ENCODE measurements at regions not wholly inside any gene's neighbourhood (a gene's known extent, or its start where the extent isn't known, plus 50 kb on each side); places are given as distances from the start of the nearest gene placed in this dataset.

DNA sequence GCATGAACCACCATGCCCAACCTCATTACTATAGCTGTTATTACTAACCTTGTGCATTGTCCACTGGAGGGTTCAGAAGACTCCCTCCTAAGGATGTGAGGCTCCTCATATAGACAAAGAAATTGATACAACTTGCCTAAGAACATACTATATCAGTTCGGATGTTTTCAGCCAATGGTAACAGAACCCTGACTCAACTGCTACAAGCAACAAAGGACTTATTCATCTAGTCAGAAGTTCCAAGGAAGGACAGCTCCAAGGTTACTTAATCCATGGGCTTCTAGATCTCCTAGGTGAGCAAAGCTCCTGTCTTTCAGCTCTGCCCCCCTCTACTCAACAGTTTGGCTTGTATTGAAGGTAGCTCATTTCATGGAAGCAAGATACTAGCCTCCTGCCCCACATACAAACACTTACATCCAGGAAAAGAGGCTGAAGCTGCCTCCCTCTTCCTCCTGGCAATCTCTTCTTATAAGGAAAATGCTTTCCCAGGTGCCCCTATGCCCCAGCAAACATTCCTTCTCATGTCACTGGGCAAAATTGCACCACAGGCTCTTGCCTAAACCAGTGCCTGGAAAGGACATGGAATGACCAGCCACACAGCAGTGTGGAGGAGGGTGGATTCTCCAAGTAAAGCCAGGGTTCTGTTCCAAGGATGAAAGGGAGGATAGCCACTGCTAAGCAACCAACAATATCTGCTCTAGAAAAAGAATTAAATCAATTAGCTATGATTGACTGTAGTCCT, 497.8 kb downstream of the FOXO1 start:
- Histone ChIP-seq H3K4me1 (peaks cover 0 to 7% (median 5%) of the 10 kb centered on the region in 3 donors), H3K9me3 (no peaks in the 10 kb centered on the region), H3K27me3 (no peaks in the 10 kb centered on the region), H3K27ac (no peak overlapping the region), H3K36me3 (no peaks in the 10 kb centered on the region), H3K4me3 (no peak overlapping the region)
- intact Hi-C loops (cut with DNase I) = no loop called here
- ATAC-seq (no peak), DNase-seq (no peak), FAIRE-seq (no peak)
- TF ChIP-seq, protein P1, sequence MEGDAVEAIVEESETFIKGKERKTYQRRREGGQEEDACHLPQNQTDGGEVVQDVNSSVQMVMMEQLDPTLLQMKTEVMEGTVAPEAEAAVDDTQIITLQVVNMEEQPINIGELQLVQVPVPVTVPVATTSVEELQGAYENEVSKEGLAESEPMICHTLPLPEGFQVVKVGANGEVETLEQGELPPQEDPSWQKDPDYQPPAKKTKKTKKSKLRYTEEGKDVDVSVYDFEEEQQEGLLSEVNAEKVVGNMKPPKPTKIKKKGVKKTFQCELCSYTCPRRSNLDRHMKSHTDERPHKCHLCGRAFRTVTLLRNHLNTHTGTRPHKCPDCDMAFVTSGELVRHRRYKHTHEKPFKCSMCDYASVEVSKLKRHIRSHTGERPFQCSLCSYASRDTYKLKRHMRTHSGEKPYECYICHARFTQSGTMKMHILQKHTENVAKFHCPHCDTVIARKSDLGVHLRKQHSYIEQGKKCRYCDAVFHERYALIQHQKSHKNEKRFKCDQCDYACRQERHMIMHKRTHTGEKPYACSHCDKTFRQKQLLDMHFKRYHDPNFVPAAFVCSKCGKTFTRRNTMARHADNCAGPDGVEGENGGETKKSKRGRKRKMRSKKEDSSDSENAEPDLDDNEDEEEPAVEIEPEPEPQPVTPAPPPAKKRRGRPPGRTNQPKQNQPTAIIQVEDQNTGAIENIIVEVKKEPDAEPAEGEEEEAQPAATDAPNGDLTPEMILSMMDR (IDR thresholded peaks at IDR 0.05) = no peak
- WGBS, 2 donors = 90 to 92% methylated on average over 1 of the region's 1 CpG

DNA sequence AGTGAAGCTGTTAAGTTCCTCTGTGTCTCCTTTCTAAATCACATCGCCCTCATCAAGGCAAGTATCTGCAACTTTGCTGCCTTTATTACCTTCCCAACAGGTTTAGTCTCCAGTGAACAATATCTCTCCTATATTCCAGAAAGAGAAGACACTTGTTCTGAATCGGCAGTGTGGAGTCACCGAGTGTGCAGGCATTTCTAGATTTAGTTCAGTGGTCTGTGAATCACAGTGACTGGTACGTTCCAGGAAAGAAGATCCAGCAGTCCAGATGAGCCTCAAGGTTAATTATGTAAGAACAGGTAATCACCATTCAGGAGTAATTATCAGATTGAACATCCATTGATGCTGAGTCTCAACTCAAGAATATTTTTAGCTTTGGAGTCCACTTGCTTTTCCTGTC, 497.0 kb downstream of the FOXO1 start:
- Histone ChIP-seq H3K4me3 (no peak overlapping the region), H3K4me1 (peaks cover 0 to 7% (median 5%) of the 10 kb centered on the region in 3 donors), H3K9me3 (no peaks in the 10 kb centered on the region), H3K27ac (no peak overlapping the region), H3K36me3 (no peaks in the 10 kb centered on the region), H3K27me3 (no peaks in the 10 kb centered on the region)
- ATAC-seq = no peak
- no peak for FAIRE-seq
- 87 to 89% methylated on average over 4 of the region's 4 CpGs for WGBS, 2 donors
- TF ChIP-seq, protein P1 (IDR thresholded peaks at IDR 0.05) = no peak
- DNase-seq = no peak
- intact Hi-C loops (cut with DNase I) = no loop called here

DNA sequence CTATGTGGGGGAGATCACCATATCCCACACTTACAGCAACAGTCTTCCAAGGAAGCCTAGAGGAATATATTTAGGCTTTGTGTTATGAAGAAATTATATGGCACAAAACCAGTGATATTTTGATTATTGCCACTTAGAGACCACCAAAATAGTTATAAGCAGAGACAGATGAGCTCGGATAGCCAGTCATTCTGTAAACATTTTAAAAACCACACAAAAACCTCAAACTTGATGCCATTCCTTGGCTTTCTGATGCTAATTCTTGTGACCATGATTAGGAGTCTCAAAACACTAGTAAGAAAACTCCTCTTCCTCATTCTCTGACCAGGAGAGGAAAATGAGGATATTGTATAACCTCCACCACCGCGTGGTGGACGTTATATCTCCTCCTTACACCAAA, 496.4 kb downstream of the FOXO1 start:
- no peaks in the 10 kb centered on the region for H3K27me3 ChIP-seq
- TF ChIP-seq, protein P1 (IDR thresholded peaks at IDR 0.05) = no peak
- peaks cover 0 to 7% (median 4%) of the 10 kb centered on the region in 3 donors for H3K4me1 ChIP-seq
- H3K9me3 ChIP-seq = no peaks in the 10 kb centered on the region
- H3K4me3 ChIP-seq = no peak overlapping the region
- 92 to 96% methylated on average over 4 of the region's 4 CpGs for WGBS, 2 donors
- no peak overlapping the region for H3K27ac ChIP-seq
- intact Hi-C loops (cut with DNase I) = no loop called here
- FAIRE-seq = no peak
- ATAC-seq = no peak
- no peak for DNase-seq
- H3K36me3 ChIP-seq = no peaks in the 10 kb centered on the region

DNA sequence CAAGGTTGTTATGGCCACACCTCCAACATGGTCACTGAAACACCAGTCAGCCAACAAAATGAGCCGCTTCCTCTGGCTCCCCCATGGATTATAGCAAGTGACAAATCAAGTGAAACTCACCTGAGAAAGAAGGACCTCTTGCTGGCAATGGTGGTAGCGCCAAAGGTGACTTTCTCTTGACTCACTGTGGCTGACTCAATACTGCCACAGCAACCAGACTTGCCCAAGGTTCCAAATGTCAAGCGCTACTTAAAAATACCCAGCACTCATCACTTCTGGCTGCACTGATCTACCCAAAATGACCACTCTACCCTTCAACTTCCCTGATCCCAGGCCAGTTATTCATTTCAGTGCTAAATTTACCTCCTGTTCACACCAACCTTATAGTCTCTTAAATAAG, 495.5 kb downstream of the FOXO1 start:
- intact Hi-C loops (cut with DNase I) = no loop called here
- TF ChIP-seq, protein P1 (IDR thresholded peaks at IDR 0.05) = no peak
- H3K4me3 ChIP-seq = no peak overlapping the region
- 96 to 97% methylated on average over 3 of the region's 3 CpGs for WGBS, 2 donors
- ATAC-seq (no peak), FAIRE-seq (no peak), DNase-seq (no peak)
- H3K4me1 ChIP-seq = no peaks in the 10 kb centered on the region
- no peaks in the 10 kb centered on the region for H3K27me3 ChIP-seq
- H3K9me3 ChIP-seq = no peaks in the 10 kb centered on the region
- no peak overlapping the region for H3K27ac ChIP-seq
- no peaks in the 10 kb centered on the region for H3K36me3 ChIP-seq

DNA sequence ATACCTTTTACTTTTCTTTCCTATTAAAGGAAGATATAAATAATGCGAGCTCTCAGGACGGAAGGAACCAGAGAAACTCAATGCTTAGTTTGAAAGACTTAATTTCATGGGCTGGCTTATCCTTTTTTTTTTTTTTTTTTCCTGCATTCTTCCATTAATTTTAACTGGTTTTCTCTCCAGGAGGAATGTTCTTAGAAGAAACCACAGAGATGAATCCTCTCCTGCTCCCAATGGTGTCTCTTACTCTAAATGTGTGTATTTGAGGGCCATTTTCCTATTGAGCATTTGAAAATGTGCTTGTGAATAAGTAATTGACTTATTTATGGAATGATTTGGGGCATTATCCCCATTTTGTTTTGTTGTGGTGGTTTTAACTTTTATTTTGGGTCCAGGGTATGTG, 494.9 kb downstream of the FOXO1 start:
- no peak for FAIRE-seq
- intact Hi-C loops (cut with DNase I) = no loop called here

More for the DNA sequence above, 494.9 kb downstream of the FOXO1 start:
- TF ChIP-seq, protein P1 (IDR thresholded peaks at IDR 0.05) = no peak
- H3K4me1 ChIP-seq = no peaks in the 10 kb centered on the region
- H3K27ac ChIP-seq = no peak overlapping the region
- no peak for ATAC-seq
- H3K4me3 ChIP-seq = no peak overlapping the region
- H3K27me3 ChIP-seq = no peaks in the 10 kb centered on the region
- H3K9me3 ChIP-seq = no peaks in the 10 kb centered on the region
- DNase-seq = no peak
- WGBS, 2 donors = 96 to 100% methylated on average over 2 of the region's 2 CpGs
- H3K36me3 ChIP-seq = no peaks in the 10 kb centered on the region

All from pancreas (tissue), 10 donors.